HG03039 (cell line): ENCODE measurements at regions not wholly inside any gene's neighbourhood (a gene's known extent, or its start where the extent isn't known, plus 50 kb on each side); places are given as distances from the start of the nearest gene placed in this dataset.

Experiments used
- ATAC-seq: cut with Tn5 transposase; IDR thresholded peaks from one replicate; pipeline ENCODE4 v1.9.1; 2021; ENCODE audit warnings: mild to moderate bottlenecking, moderate library complexity; ENCODE audit not compliant: unreplicated experiment

DNA sequence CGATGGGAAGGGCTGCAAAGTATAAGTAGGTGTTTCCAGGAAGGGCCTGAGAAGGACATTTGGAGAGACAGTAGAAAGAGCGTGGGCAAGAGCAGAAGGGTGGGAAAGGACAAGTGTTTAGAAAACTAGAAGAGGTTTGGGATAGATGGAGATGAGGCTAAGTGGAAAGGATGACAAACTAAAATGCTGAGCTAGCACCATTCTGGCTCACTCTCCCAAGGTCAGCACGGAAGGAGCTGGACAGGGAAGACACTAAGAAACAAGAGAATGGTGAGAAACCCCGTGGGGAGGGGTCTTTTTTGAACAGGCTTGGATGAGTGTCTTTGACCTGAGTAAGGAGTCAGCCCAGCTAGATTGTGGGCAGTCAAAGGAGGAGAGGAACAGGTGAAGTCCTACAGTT is 286.0 kb downstream of the CDK5RAP2 start:
- ATAC-seq, result no peak

DNA sequence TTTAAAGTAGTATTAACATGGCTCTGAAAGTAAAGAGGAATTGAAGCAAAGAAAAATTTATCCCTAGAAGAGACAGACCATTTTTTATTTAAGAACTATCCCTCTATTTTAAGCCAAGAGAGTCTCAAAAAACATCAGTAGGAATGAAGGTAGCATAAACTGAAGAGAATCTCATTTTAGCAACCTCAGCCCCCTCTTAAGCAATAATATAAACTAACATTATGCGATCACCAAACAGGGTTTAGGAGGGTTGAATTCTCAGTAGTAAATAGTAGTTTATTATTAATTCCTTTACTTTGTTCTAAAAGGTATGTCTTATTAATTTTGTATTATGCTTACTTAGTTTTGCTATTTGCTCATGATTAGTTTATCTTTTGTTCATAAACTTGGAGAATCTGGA is 287.4 kb downstream of the CDK5RAP2 start:
- ATAC-seq, result no peak

DNA sequence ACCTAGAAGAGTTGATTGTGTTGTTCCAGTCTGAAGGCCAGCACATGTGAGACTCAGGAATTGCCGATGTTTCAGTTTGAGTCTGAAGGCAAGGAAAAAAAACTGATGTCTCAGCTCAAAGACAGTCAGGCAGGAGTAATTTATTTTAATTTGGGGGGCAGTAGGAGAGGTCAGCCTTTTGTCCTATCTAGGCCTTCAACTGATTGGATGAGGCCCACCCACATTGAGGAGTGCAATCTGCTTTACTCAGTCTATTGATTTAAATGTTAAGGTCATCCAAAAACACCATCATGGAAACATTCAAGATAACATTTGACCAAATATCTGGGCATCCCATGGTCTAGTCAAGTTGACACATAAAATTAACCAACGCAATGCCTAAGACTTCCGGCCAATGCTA is 288.9 kb downstream of the CDK5RAP2 start:
- no peak for ATAC-seq

DNA sequence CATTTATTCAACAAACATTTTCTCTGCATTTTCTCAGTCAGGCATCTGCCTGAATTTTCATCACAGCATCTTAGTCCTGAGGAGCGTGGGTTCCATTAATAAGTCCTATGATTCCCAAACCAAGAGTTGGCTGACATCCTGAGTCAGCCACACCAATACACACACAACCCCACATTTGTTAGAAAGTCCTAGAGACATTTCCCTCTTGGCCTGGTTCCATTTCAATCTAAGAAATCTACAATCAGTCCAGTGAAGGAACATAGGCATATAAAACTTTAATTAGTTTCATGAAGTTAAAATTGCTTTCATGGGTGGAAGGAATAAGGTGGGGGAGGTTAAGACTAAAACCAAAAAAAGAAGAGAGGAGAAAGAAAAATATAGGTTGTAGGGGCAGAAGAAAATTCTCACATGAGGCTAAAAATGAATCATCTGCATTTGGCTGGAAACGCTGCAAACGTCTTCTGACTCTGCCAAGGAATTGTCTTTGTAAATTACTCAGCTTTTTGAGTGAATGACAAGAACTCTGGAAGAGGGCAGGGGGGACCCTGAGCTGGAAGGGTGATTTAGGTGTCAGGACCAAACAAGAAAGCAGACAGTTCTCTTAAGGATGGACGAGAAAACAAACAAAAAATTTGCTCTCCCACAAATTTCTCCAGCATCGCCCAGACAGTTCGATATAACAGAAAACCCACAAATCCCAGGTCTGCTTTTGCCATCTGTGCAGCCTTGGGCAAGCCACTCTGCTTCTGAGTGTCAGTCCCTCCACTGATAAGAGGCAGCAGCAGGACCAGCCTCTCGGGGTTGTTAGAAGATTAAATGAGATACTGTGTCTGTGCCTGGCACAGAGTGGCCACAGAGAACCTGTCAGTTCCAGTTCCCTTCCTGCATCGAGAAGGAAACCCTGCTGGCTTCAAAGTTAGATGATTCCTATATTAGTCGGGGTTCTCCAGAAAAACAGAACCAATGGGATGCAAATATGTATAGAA is 289.7 kb downstream of the CDK5RAP2 start:
- ATAC-seq, result no peak

DNA sequence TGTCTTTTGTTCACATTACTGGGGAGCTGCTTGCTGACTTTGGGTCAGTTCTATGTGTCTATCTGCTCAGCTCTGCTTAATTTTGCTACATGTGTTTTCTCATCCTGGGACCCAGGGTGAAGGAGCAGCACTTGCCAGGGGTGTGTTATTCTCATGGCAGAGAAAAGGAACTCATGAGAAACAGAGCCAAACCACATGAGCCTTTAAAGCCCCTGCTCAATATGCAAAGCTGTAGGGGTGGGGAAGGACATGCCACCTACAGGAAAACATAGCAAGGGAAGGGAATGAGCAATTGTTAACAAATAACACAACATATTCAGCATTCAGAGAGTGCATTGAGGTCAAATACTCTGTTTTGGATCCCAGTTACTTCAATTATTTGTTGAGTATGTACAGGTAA is 290.9 kb downstream of the CDK5RAP2 start:
- ATAC-seq, result no peak

DNA sequence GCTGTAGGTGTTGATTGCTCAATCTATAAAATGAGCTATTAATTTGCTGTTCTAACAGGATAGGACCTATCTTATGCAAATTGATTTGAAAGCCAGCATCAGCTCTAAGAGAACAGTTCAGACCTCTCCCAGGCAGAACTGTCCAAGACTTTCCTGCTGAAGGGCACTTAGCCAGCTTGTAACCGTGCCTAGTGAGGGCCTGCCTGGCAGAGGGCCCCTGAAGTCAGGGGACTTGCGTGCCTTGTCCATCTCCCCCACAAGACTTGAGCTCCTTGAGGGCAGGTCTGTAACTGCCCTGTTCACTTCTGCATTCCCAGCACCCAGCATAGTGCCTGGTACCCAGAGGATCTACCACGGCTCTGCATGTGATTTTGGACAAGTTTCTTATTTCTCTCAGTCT is 293.4 kb downstream of the CDK5RAP2 start:
- no peak for ATAC-seq

DNA sequence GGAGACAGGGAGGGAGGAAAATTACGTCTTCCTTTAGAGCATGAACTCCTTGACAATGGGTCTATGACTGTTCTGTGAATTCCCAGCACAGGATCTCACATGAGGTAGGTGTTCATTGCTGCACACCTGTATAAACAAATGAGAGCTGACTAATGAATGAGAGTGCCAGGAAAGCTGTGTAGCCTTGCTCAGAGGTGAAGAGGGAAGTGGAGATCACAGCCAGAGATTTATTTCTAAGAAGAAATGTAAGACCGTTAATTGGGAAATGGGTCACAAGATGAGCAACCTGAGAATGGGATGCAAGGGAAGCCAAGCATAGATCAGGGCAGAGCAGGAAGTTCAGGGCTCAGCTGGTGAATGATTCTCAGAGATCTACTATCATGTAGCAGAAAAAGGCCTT is 295.1 kb downstream of the CDK5RAP2 start:
- ATAC-seq, result no peak

DNA sequence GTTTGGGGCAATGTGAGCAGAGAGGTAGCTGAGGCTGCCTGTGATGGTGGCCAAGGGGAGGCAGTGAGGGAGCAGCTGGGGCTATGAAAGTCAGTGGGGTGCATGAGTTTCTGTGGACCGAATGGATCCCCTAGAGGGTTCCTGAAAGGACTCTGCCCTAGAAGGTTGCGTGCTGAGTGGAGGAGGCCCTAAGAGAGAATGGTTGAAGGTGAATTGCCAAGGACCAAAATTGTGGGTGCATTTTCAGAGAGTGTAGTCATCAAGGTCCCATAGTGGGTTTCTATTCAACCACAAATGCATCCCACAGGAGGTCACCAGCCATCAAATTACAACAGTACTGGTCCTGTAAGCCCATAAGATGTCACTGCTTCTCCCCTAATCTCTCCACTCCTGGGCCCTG is 298.3 kb downstream of the CDK5RAP2 start:
- no peak for ATAC-seq

DNA sequence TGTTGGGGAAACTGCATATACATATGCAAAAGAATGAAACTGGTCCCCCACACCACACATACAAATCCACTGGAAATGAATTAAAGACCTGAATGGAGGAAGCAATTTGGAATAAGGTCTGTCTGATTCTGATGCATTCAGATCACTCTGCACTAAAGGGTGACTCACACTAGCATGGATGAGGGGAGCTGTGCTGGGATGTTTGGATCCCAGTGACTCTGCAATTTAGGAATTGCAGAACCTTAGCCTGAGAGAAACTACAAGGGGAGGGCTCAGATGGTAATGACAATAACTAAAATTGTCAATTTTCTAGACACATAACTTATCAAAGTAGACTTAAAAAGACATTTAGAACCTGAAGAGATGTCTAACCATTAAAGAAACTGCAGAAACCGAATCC is 312.0 kb downstream of the CDK5RAP2 start:
- ATAC-seq, result no peak

DNA sequence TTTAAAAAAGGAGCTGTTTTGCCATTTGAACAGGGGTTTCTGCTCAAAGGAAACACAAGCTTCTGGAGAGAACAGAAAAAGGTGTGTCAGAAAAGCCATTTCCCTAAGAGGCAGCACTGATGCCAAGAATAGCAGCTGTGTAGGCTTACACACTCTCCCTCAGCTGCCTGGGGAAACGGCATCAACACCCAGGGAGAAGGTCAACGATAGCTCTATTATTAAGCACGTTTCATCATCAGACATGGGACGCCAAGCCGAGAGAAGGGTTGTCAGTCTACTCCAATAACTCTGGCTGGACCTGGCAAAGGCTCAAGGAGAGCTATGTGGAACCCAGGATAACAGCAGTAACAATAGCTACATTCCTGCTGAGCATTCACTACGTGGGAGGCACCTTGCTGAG is 314.2 kb downstream of the CDK5RAP2 start:
- no peak for ATAC-seq

DNA sequence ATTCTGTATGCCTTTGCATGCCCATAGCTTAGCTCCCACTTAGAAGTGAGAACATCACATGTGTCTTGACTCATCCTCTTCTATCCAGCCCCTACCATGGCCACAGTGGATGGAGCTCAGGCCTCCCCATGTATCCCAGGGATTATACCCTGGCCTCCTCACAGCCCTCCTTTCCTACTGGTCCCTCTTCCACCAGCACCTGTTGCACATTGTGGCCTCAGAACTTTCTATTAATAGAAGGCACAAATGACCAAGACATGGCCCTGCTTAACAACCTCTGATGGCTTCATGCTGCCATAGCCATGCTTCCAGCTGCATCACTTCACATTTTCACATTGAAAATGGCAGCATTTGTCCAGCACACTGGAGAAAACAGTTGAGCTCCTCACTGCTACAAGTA is 315.4 kb downstream of the CDK5RAP2 start:
- no peak for ATAC-seq

DNA sequence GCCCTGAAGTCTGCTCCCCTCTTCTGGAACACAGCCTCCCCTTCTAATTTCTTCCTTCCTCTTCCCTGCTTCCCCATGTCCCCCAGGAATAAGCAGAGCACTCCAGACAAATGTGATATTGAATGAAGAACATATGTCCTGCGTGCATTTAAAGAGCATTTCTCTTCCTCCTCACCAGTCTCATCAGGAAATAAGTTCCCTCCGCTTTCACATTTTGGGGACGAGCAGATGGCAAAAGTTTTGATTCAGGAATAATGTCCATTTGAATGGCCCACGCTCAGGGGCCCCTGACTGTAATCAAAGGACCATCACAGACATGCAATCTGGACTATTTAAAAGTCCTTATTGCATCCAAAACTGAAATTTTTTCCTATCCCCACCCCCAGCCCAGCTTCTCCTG is 316.1 kb downstream of the CDK5RAP2 start:
- ATAC-seq, result no peak

DNA sequence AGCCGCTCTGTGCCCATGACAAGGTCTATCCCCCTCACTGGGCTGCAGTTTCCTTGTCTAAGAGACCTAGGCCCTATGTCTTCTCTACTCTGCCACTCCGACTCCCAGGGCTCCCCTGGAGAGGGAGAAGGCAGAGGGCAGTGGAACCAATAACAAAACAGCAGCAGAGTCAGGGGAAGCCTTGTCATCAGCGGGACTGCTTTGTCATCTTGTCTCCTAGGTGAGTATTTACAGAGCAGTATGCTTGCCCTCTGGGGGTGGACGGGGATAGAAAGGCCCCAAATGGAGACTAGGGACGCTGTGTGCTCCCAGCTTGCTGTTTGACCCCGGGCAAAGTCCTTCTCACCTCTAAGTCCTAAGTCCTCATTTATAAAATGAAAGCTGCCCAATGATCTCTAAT is 318.5 kb downstream of the CDK5RAP2 start:
- no peak for ATAC-seq

DNA sequence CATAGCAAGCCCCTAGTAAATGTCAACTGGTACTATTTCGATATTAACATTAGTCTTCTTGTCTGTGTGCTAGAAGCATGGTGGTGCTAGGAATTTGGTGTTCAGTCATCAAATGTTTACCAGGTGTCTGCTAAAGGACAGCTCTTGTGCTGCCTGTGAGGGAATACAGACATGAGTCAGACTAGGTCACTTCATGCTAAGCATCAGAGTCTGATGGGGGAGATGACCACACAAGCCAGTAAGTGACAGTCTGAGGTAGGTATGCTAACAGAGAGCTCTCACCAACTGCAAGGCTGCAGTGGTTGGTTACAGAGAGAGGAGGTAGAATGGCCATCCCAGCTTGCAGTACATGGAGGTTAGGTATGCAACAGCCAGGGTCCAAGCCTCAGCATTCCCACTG is 320.9 kb downstream of the CDK5RAP2 start:
- no peak for ATAC-seq

DNA sequence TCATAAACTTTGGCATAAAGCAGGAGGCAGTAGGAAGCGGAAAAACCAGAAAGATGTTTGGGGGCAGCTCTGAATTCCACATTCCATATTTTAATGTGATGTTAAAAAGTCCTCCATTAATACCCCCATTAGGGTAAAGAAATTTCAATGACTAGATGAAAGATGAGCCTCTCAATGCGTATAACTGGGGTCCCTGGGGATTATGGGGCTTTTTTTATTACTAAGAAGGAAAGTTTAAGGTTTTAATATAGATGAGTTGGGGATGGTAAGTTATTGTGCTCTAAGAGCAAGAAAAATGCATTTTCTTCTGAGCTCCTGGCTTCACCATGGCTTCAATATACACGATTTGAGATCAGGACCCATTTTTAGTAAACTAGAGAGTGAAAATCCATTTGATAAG is 321.9 kb downstream of the CDK5RAP2 start:
- ATAC-seq, result no peak

DNA sequence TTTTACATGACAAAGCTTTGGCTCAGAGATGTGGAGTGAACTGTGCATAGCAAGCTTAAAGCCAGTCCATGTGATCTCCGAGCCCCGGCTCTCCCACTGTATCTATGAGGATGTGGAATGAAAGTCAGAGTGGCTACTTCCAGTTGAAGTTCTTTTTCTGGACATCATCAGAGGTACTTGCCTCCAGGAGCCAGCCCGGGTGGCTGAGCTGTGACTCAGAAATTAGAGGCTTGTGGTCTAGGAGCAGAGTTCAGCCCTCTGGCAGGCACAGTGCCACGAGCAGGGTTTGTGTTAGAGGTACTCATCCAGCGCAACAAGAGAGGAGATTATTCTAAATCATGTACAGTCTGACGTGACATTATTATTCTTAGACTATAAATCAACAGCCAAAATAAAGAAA is 322.5 kb downstream of the CDK5RAP2 start:
- ATAC-seq, result no peak

DNA sequence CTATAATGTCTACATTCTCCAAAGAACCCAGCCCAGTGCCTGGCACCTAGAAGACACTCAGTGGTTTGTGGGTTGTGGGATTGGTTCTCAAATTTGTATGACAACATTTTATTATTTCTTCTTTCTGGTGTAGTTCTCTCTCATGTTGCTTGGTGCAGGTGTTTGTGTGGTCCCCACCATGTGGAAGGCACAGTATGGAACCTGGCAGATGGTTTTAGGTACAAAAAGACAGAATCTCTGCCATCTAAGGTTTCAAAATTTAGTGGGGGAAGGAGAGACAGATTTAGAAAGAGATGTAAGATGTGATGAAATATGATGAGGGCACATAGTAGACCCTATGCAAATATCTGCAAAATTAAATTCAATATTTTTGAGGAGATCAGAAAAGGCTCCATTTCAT is 323.8 kb downstream of the CDK5RAP2 start:
- no peak for ATAC-seq

DNA sequence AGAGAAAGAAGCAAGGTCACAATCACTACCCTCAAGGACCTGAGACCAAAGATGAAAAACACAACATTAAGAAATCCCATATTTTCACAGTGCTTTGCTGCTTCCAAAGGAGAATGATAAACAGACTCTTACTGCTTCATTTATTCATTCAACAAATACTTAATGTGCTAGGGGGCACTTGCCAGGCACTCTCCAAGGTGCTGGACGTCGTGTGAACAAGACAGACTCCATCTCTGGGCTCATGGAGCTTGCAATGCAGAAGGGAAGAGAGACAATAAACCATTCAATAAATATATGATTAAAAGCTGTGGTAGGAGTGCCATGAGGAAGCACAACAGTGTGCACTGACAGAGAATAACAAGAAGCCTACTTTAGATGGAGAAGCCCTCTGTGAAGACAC is 327.7 kb downstream of the CDK5RAP2 start:
- ATAC-seq, result no peak

DNA sequence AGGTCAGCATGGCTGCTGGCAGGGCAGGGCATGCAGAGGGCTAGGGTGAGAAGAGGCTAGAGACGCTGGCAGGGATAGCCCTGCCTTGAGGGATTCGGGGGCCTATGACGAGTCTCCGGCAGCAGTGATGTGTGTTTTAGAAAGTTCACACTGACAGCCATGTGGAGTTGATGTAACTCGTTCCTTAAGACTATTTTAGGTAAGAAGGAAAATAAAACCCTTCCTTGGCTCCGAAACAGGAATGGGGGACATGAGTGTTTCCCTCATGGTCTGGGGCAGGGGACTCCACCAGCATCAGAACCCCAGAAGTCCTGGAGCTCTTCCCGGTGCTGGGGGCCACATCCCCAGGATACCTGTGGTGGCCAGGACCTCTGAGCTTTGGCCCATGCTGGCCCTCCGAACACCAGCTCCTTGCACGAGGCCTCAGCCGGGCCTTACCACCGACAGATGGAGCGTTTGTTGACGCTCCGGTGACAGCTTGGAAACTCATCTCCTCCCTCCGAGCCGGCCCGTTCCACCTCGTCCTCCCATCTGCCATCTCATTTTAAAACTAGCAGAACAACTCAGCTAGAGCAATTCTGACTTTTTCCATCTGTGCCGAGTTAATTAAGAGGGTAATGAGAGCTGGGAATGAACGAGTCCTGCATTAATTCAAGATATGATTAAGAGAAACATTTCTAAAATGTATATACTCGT is 337.7 kb downstream of the CDK5RAP2 start:
- ATAC-seq, result no peak

DNA sequence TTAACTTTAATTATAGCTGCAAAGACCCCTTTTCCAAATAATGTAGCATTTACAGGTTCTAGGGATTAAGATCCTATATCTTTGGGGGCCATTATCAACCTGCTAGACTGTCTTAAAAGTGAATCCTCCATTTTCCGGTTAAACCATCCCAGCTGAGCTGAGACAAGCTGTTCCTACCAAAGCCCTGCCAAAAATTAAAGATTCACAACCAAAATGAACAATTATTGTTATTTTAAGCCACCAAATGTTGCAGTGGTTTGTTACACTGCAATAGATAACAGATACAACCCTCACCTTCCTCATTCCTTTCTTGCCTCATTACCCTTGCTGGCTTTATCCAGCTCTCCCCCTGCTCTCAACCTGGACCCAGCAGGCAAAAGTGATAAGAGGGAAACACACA is 343.4 kb downstream of the CDK5RAP2 start:
- ATAC-seq, result no peak

DNA sequence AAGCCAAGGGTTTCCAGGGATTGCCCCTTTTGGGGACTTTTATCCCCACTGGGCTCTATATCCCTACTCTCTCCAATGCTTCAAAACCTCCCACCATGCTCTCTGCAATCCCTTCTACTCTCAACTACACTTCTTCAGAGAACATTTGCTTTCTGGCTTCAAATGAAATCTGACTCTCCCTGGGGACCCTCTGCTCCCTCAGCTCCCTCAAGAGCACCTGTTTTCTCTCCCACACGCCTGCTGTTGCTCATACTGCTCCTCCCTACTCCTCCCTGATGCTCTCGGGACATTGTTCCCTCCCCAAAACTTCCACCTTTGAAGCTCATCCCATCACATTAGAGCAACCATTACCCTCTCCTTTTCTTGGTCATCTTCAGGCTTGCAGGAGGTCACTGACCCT is 344.9 kb downstream of the CDK5RAP2 start:
- no peak for ATAC-seq

DNA sequence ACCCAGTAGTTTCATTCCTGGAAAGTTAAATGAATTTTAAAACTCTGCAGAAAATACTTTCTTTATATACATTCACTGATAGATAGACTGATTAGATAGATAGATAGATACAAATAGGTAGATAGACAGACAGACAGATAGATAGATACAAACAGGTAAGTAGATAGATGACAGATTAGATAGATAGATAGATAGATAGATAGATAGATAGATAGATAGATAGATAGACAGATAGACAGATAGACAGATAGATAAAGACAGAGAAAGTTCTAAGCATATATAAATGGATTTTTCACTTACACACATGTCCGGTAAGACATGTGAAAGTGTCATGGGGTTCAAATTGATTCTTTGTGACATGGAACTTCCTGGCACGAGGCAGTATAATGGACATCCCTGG is 349.7 kb downstream of the CDK5RAP2 start:
- no peak for ATAC-seq
